Small intestine (tissue), 7 donors: ENCODE measurements at regions not wholly inside any gene's neighbourhood (a gene's known extent, or its start where the extent isn't known, plus 50 kb on each side); places are given as distances from the start of the nearest gene placed in this dataset.

Source experiments
- DNase-seq, 2 donors: peaks; one replicate each; pipeline versions ENCODE4 v3.0.0 to v3.0.0-alpha.2; 2013
- FAIRE-seq: peaks from 2 replicates; lab custom pipeline; 2012; peaks lifted over from hg19 to GRCh38; lab: Jason Lieb, UNC
- H3K27ac ChIP-seq, 3 donors: one replicate each; pipeline ENCODE4 v1.5.1; 2013; ENCODE audit warnings: low read length in 2 of 3, mild to moderate bottlenecking in 2 of 3, control low read depth in 1 of 3, inconsistent platforms in 1 of 3, low read depth in 1 of 3, moderate library complexity in 1 of 3
- H3K27me3 ChIP-seq, 3 donors: one replicate each; pipeline ENCODE4 v1.6.1; 2013; ENCODE audit warnings: low read length in 3 of 3, inconsistent platforms in 1 of 3; ENCODE audit not compliant: control insufficient read depth in 3 of 3, insufficient read depth in 3 of 3
- H3K36me3 ChIP-seq, 3 donors: one replicate each; pipeline ENCODE4 v1.6.1; 2013; ENCODE audit warnings: low read length in 3 of 3, inconsistent platforms in 1 of 3, low read depth in 1 of 3, mild to moderate bottlenecking in 1 of 3, moderate library complexity in 1 of 3; ENCODE audit not compliant: control insufficient read depth in 3 of 3, insufficient read depth in 2 of 3
- H3K4me1 ChIP-seq, 3 donors: one replicate each; pipeline ENCODE4 v1.6.1; 2013; ENCODE audit warnings: low read length in 2 of 3, inconsistent platforms in 1 of 3, low read depth in 1 of 3, mild to moderate bottlenecking in 1 of 3, moderate library complexity in 1 of 3; ENCODE audit not compliant: control insufficient read depth in 3 of 3, insufficient read depth in 2 of 3
- H3K4me3 ChIP-seq, 3 donors: one replicate each; pipeline ENCODE4 v1.5.1; 2013; ENCODE audit warnings: low read length in 3 of 3, control low read depth in 1 of 3, inconsistent platforms in 1 of 3, low read depth in 1 of 3, mild to moderate bottlenecking in 1 of 3, moderate library complexity in 1 of 3
- H3K9me3 ChIP-seq, 2 donors: one replicate each; pipeline ENCODE4 v1.6.1; 2013; ENCODE audit warnings: low read depth in 1 of 2, low read length in 1 of 2; ENCODE audit not compliant: control insufficient read depth in 2 of 2, insufficient read depth in 1 of 2
- WGBS, 3 donors: extraction: QIAGEN DNeasy Blood & Tissue Kit; methylation state at CpG; one replicate each; pipeline ENCODE4 v1.1.7; 2013; 5-methylcytosine and 5-hydroxymethylcytosine counted together
- donor health status: healthy with polysubstance abuse.
- donor health status: control.
- donor health status: control.
- donor health status: Bipolar disorder and iron deficiency.
- donor health status: healthy.

- FAIRE-seq: no peak
- DNase-seq: no peak
- Histone ChIP-seq H3K36me3 (no peaks in the 10 kb centered on the region), H3K27ac (no peak overlapping the region), H3K27me3 (no peaks in the 10 kb centered on the region), H3K9me3 (no peaks in the 10 kb centered on the region), H3K4me1 (no peaks in the 10 kb centered on the region), H3K4me3 (no peak overlapping the region)
- 80 to 91% (median 84%) methylated on average over 2 of the region's 2 CpGs for whole genome bisulfite sequencing, 3 donors
Observed at GRCh38 chr4:128510850-128511249, 223.2 kb upstream of the PGRMC2 start.

- peaks cover 0 to 26% of the 10 kb centered on the region in 2 donors for H3K9me3 ChIP-seq
- 14 to 47% (median 27%) methylated on average over 1 of the region's 1 CpG for WGBS, 3 donors
- FAIRE-seq (no peak), DNase-seq (peak; percentile 11 to 16)
- H3K27me3 ChIP-seq: no peaks in the 10 kb centered on the region
- H3K4me3 ChIP-seq: no peak overlapping the region
- no peaks in the 10 kb centered on the region for H3K4me1 ChIP-seq
- H3K36me3 ChIP-seq: no peaks in the 10 kb centered on the region
- no peak overlapping the region for H3K27ac ChIP-seq
Observed at GRCh38 chr4:128502818-128503527, 215.4 kb upstream of the PGRMC2 start.

DNA sequence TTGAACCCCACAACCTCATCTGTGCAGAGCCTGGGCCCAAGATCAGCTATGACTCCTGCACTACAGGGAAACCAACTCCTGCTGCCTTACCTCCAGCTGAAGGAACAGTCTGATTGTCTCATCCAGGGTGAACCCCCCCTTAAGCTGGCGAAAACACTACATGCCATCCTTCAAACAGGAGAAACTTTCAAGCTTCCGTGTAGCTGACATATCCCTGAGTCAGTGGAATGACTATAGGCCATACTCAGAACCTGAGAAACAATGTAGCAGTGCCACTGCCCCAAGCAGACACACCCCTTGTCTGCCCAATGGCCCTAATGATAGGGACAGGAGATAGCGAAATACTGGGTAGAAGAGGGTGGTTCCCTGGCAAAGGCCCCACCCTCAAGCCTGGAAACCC is 213.6 kb upstream of the PGRMC2 start:
- Histone ChIP-seq H3K27me3 (no peaks in the 10 kb centered on the region), H3K4me1 (no peaks in the 10 kb centered on the region), H3K36me3 (no peaks in the 10 kb centered on the region), H3K4me3 (no peak overlapping the region), H3K9me3 (peaks cover 0 to 32% of the 10 kb centered on the region in 2 donors), H3K27ac (no peak overlapping the region)
- 91 to 98% (median 93%) methylated on average over 3 of the region's 3 CpGs for WGBS, 3 donors
- FAIRE-seq (no peak), DNase-seq (no peak)

DNA sequence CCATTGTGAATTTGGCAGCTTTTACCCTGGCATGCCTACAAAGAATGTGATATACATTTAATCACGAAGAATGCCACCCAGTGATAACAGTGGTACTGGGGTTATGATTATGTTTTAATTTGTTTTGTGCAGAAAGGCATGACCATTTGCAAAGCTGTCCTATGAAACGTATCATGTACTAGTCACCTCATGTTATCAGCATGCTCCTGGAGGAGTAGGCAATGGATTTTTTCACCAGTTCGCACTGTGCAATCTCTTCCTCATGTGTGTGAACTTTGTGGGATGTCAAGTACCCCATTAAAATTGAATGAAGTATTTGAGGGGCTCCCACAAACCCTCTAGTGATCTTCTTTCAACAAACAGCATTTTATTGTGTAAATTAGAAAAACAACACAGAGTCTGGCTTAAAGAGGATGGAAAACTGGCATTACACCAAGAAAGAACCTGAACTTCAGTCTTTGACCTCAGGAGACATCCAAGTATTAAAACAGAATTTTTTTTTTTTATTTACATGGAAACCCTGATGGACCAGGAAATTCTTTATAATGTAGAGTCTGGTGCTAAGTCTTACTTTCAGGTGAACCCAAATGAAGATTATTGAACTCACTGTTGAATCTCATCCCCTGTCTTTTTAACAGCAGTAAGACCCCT is 200.6 kb upstream of the PGRMC2 start:
- Histone ChIP-seq H3K36me3 (no peaks in the 10 kb centered on the region), H3K4me1 (no peaks in the 10 kb centered on the region), H3K4me3 (no peak overlapping the region), H3K27ac (no peak overlapping the region), H3K27me3 (no peaks in the 10 kb centered on the region), H3K9me3 (peaks cover 0 to 5% of the 10 kb centered on the region in 2 donors)
- DNase-seq (peak in 1 of 2 donors; percentile 38), FAIRE-seq (no peak)
- 10 to 61% (median 19%) methylated on average over 3 of the region's 3 CpGs for WGBS, 3 donors

GRCh38 chr4:128484896-128485295 is 197.3 kb upstream of the PGRMC2 start:
- H3K4me3 ChIP-seq: no peak overlapping the region
- DNase-seq (no peak), FAIRE-seq (no peak)
- H3K4me1 ChIP-seq: no peaks in the 10 kb centered on the region
- no peaks in the 10 kb centered on the region for H3K27me3 ChIP-seq
- H3K9me3 ChIP-seq: peaks cover 0 to 3% of the 10 kb centered on the region in 2 donors
- no peak overlapping the region for H3K27ac ChIP-seq
- no peaks in the 10 kb centered on the region for H3K36me3 ChIP-seq

- no peak for FAIRE-seq
Observed at GRCh38 chr4:128483816-128484215, 196.2 kb upstream of the PGRMC2 start.

GRCh38 chr4:128483041-128483440 is 195.4 kb upstream of the PGRMC2 start:
- DNase-seq (no peak), FAIRE-seq (no peak)
- 90 to 97% (median 95%) methylated on average over 2 of the region's 2 CpGs for WGBS, 3 donors
- no peaks in the 10 kb centered on the region for H3K27me3 ChIP-seq
- no peaks in the 10 kb centered on the region for H3K4me1 ChIP-seq
- H3K9me3 ChIP-seq: peaks cover 0 to 2% of the 10 kb centered on the region in 2 donors
- no peaks in the 10 kb centered on the region for H3K36me3 ChIP-seq
- no peak overlapping the region for H3K4me3 ChIP-seq
- H3K27ac ChIP-seq: no peak overlapping the region

More at GRCh38 chr4:128483816-128484215, 196.2 kb upstream of the PGRMC2 start:
- Histone ChIP-seq H3K4me1 (no peaks in the 10 kb centered on the region), H3K36me3 (no peaks in the 10 kb centered on the region), H3K27ac (no peak overlapping the region), H3K9me3 (peaks cover 0 to 2% of the 10 kb centered on the region in 2 donors), H3K4me3 (no peak overlapping the region), H3K27me3 (no peaks in the 10 kb centered on the region)
- DNase-seq: no peak
- 66 to 88% (median 83%) methylated on average over 2 of the region's 2 CpGs for WGBS, 3 donors

- Histone ChIP-seq H3K27ac (no peak overlapping the region), H3K27me3 (no peaks in the 10 kb centered on the region), H3K36me3 (no peaks in the 10 kb centered on the region), H3K4me3 (no peak overlapping the region), H3K4me1 (no peaks in the 10 kb centered on the region), H3K9me3 (peaks cover 0 to 2% of the 10 kb centered on the region in 2 donors)
- WGBS, 3 donors: 80 to 94% (median 83%) methylated on average over 1 of the region's 1 CpG
- DNase-seq: no peak
- no peak for FAIRE-seq
Observed at GRCh38 chr4:128481752-128482480, 194.3 kb upstream of the PGRMC2 start.
